ENCODE measurements at regions not wholly inside any gene's neighbourhood (a gene's known extent, or its start where the extent isn't known, plus 50 kb on each side); places are given as distances from the start of the nearest gene placed in this dataset.

GRCh38 chr2:43104763-43105162 is 121.6 kb downstream of the ZFP36L2 start:
- TF ChIP-seq, protein P1, sequence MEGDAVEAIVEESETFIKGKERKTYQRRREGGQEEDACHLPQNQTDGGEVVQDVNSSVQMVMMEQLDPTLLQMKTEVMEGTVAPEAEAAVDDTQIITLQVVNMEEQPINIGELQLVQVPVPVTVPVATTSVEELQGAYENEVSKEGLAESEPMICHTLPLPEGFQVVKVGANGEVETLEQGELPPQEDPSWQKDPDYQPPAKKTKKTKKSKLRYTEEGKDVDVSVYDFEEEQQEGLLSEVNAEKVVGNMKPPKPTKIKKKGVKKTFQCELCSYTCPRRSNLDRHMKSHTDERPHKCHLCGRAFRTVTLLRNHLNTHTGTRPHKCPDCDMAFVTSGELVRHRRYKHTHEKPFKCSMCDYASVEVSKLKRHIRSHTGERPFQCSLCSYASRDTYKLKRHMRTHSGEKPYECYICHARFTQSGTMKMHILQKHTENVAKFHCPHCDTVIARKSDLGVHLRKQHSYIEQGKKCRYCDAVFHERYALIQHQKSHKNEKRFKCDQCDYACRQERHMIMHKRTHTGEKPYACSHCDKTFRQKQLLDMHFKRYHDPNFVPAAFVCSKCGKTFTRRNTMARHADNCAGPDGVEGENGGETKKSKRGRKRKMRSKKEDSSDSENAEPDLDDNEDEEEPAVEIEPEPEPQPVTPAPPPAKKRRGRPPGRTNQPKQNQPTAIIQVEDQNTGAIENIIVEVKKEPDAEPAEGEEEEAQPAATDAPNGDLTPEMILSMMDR (optimal IDR thresholded peaks at IDR 0.05 in 1 of 3, IDR thresholded peaks at IDR 0.05 in 1 of 3, conservative IDR thresholded peaks at IDR 0.05 in 1 of 3; ENCODE audit: extremely low read depth in 1 of 3, insufficient read depth in 2 of 3, low read length in 3 of 3) = peak in 1 of 3 experiments; percentile 31
- TF ChIP-seq EZH2 (IDR thresholded peaks at IDR 0.05; ENCODE audit: low read length) = no peak

Measured in keratinocyte (primary cell).